ENCODE measurements at regions not wholly inside any gene's neighbourhood (a gene's known extent, or its start where the extent isn't known, plus 50 kb on each side); places are given as distances from the start of the nearest gene placed in this dataset.

GRCh38 chr10:59099481-59099880, 77.0 kb upstream of the PHYHIPL start:
- H3K79me2 ChIP-seq (ENCODE audit: control insufficient read depth, insufficient read depth, low read length), result no peaks in the 10 kb centered on the region
- H3K9ac ChIP-seq (replicated peaks; ENCODE audit: extremely low read depth, insufficient read depth, low read length), result no peak overlapping the region
- intact Hi-C loops (cut with micrococcal nuclease) (no loop called here), dilution Hi-C loops (cut with MboI; ENCODE audit: extremely low pct_ligation_motif_present, low sequenced_read_pairs) (no loop called here)
- H3K27ac ChIP-seq (ENCODE audit: insufficient read depth, low read depth, low read length), result no peak overlapping the region
- DNase-seq (ENCODE audit: low read depth, low spot score) (no peak), FAIRE-seq (no peak)
- H3K4me2 ChIP-seq (ENCODE audit: insufficient read depth, low read length), result no peak overlapping the region
- POLR2A ChIA-PET, result no interaction called here
- H2AFZ ChIP-seq (ENCODE audit: low read depth, low read length), result no peak overlapping the region
- CTCF ChIA-PET, result no interaction called here
- H3K9me1 ChIP-seq (replicated peaks; ENCODE audit: control insufficient read depth, extremely low read depth, insufficient read depth, low read length), result no peaks in the 10 kb centered on the region
- H3K36me3 ChIP-seq (ENCODE audit: control insufficient read depth in 2 of 2, extremely low read depth in 1 of 2, insufficient read depth in 2 of 2, low read length in 2 of 2), result no peaks in the 10 kb centered on the region
- no peaks in the 10 kb centered on the region for H3K27me3 ChIP-seq (ENCODE audit: control insufficient read depth in 2 of 2, insufficient read depth in 2 of 2, low read length in 2 of 2)
- H3K9me3 ChIP-seq (replicated peaks; ENCODE audit: control insufficient read depth, insufficient read depth, low read length), result no peaks in the 10 kb centered on the region
- H4K20me1 ChIP-seq (replicated peaks; ENCODE audit: control insufficient read depth, extremely low read depth, insufficient read depth, low read length), result no peaks in the 10 kb centered on the region
- no TSS peak for BruUV-seq (replicated peaks)
- no peak for TF ChIP-seq POLR2A (IDR thresholded peaks at IDR 0.05; ENCODE audit: low read depth, low read length)
- no peak for TF ChIP-seq EZH2 (IDR thresholded peaks at IDR 0.05; ENCODE audit: borderline replicate concordance, low read depth, low read length, severe bottlenecking)
- TF ChIP-seq GATA2 (IDR thresholded peaks at IDR 0.05; ENCODE audit: insufficient read depth, insufficient read length, low read depth, low read length), result no peak
- TF ChIP-seq FOS (IDR thresholded peaks at IDR 0.05; ENCODE audit: borderline replicate concordance, insufficient read depth, low read length), result no peak
- TF ChIP-seq, protein P1, sequence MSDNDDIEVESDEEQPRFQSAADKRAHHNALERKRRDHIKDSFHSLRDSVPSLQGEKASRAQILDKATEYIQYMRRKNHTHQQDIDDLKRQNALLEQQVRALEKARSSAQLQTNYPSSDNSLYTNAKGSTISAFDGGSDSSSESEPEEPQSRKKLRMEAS (IDR thresholded peaks at IDR 0.05; ENCODE audit: insufficient read depth, insufficient read length), result no peak
- TF ChIP-seq JUN (IDR thresholded peaks at IDR 0.05; ENCODE audit: borderline replicate concordance, insufficient read depth, insufficient read length, low read depth), result no peak
- TF ChIP-seq MYC (IDR thresholded peaks at IDR 0.05; ENCODE audit: low read depth, low read length), result no peak
- H3K4me1 ChIP-seq (ENCODE audit: control insufficient read depth, extremely low read depth, insufficient read depth, low read length), result no peaks in the 10 kb centered on the region
- no peak overlapping the region for H3K4me3 ChIP-seq (replicated peaks in 1 of 3; ENCODE audit: insufficient read depth in 1 of 3, low read depth in 1 of 3, low read length in 3 of 3)

GRCh38 chr10:59102394-59102793, 74.0 kb upstream of the PHYHIPL start:
- Histone ChIP-seq H3K79me2 (ENCODE audit: control insufficient read depth, insufficient read depth, low read length) (no peaks in the 10 kb centered on the region), H3K36me3 (ENCODE audit: control insufficient read depth in 2 of 2, extremely low read depth in 1 of 2, insufficient read depth in 2 of 2, low read length in 2 of 2) (no peaks in the 10 kb centered on the region), H2AFZ (ENCODE audit: low read depth, low read length) (no peak overlapping the region), H3K27me3 (ENCODE audit: control insufficient read depth in 2 of 2, insufficient read depth in 2 of 2, low read length in 2 of 2) (no peaks in the 10 kb centered on the region), H3K27ac (ENCODE audit: insufficient read depth, low read depth, low read length) (no peak overlapping the region), H3K4me2 (ENCODE audit: insufficient read depth, low read length) (no peak overlapping the region), H3K9me1 (replicated peaks; ENCODE audit: control insufficient read depth, extremely low read depth, insufficient read depth, low read length) (no peaks in the 10 kb centered on the region), H3K4me1 (ENCODE audit: control insufficient read depth, extremely low read depth, insufficient read depth, low read length) (no peaks in the 10 kb centered on the region), H3K9ac (replicated peaks; ENCODE audit: extremely low read depth, insufficient read depth, low read length) (no peak overlapping the region), H3K9me3 (replicated peaks; ENCODE audit: control insufficient read depth, insufficient read depth, low read length) (no peaks in the 10 kb centered on the region), H3K4me3 (replicated peaks in 1 of 3; ENCODE audit: insufficient read depth in 1 of 3, low read depth in 1 of 3, low read length in 3 of 3) (no peak overlapping the region), H4K20me1 (replicated peaks; ENCODE audit: control insufficient read depth, extremely low read depth, insufficient read depth, low read length) (no peaks in the 10 kb centered on the region)
- DNase-seq (ENCODE audit: low read depth, low spot score) (no peak), FAIRE-seq (no peak)
- ChIA-PET POLR2A (no interaction called here), CTCF (no interaction called here)
- dilution Hi-C loops (cut with MboI; ENCODE audit: extremely low pct_ligation_motif_present, low sequenced_read_pairs) (no loop called here), intact Hi-C loops (cut with micrococcal nuclease) (no loop called here)
- TF ChIP-seq POLR2A (IDR thresholded peaks at IDR 0.05; ENCODE audit: low read depth, low read length) (no peak), EZH2 (IDR thresholded peaks at IDR 0.05; ENCODE audit: borderline replicate concordance, low read depth, low read length, severe bottlenecking) (no peak), POLR2AphosphoS5 (IDR thresholded peaks at IDR 0.05; ENCODE audit: insufficient read depth, low read depth, low read length) (no peak), GATA2 (IDR thresholded peaks at IDR 0.05; ENCODE audit: insufficient read depth, insufficient read length, low read depth, low read length) (no peak), MYC (IDR thresholded peaks at IDR 0.05; ENCODE audit: low read depth, low read length) (no peak), JUN (IDR thresholded peaks at IDR 0.05; ENCODE audit: borderline replicate concordance, insufficient read depth, insufficient read length, low read depth) (no peak), FOS (IDR thresholded peaks at IDR 0.05; ENCODE audit: borderline replicate concordance, insufficient read depth, low read length) (no peak)
- TF ChIP-seq, protein P2, sequence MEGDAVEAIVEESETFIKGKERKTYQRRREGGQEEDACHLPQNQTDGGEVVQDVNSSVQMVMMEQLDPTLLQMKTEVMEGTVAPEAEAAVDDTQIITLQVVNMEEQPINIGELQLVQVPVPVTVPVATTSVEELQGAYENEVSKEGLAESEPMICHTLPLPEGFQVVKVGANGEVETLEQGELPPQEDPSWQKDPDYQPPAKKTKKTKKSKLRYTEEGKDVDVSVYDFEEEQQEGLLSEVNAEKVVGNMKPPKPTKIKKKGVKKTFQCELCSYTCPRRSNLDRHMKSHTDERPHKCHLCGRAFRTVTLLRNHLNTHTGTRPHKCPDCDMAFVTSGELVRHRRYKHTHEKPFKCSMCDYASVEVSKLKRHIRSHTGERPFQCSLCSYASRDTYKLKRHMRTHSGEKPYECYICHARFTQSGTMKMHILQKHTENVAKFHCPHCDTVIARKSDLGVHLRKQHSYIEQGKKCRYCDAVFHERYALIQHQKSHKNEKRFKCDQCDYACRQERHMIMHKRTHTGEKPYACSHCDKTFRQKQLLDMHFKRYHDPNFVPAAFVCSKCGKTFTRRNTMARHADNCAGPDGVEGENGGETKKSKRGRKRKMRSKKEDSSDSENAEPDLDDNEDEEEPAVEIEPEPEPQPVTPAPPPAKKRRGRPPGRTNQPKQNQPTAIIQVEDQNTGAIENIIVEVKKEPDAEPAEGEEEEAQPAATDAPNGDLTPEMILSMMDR (IDR thresholded peaks at IDR 0.05; ENCODE audit: extremely low read depth in 1 of 2, insufficient read depth in 1 of 2, low read depth in 1 of 2, low read length in 2 of 2), result no peak
- TF ChIP-seq, protein P1 (IDR thresholded peaks at IDR 0.05; ENCODE audit: insufficient read depth, insufficient read length), result no peak
- no TSS peak for BruUV-seq (replicated peaks)

Measured in endothelial cell of umbilical vein (primary cell).